Heart right ventricle (tissue), 16 donors: ENCODE measurements at regions not wholly inside any gene's neighbourhood (a gene's known extent, or its start where the extent isn't known, plus 50 kb on each side); places are given as distances from the start of the nearest gene placed in this dataset.

ENCODE experiments used
- ATAC-seq, 8 donors: fragments of 200-7000 bp; cut with Tn5 transposase; one replicate each; pipeline ENCODE4 v1.9.1; 2020; ENCODE audit warnings: mild to moderate bottlenecking in 8 of 8, moderate library complexity in 8 of 8, moderate number of reproducible peaks in 1 of 8
- DNase-seq, 2 donors: peaks; one replicate each; pipeline ENCODE4 v3.0.0-alpha.2; 2020
- H3K27ac ChIP-seq, 10 donors: fragments of 200-600 bp; sonication (generic) in 2 of 10; one replicate each; pipeline versions ENCODE4 v1.5.0 to v1.8.0; 2020 to 2022; ENCODE audit warnings: mild to moderate bottlenecking in 3 of 10
- H3K27me3 ChIP-seq, 7 donors: fragments of 200-600 bp; one replicate each; pipeline ENCODE4 v1.8.0; 2021 to 2022; ENCODE audit warnings: mild to moderate bottlenecking in 2 of 7
- H3K36me3 ChIP-seq, 9 donors: fragments of 200-600 bp; sonication (generic) in 1 of 9; one replicate each; pipeline versions ENCODE4 v1.5.0 to v1.8.0; 2020 to 2022; ENCODE audit warnings: mild to moderate bottlenecking in 2 of 9
- H3K4me1 ChIP-seq, 9 donors: fragments of 200-600 bp; sonication (generic) in 1 of 9; one replicate each; pipeline versions ENCODE4 v1.5.0 to v1.8.0; 2020 to 2022; ENCODE audit warnings: mild to moderate bottlenecking in 4 of 9
- H3K4me3 ChIP-seq, 10 donors: fragments of 200-600 bp; sonication (generic) in 2 of 10; one replicate each; pipeline versions ENCODE4 v1.5.0 to v1.8.0; 2020 to 2022; ENCODE audit warnings: mild to moderate bottlenecking in 7 of 10, moderate library complexity in 2 of 10
- H3K9me3 ChIP-seq, 11 donors: fragments of 200-600 bp in 10 of 11; sonication (generic) in 2 of 11; one replicate each; pipeline versions ENCODE4 v1.5.0 to v1.8.0; 2013 to 2022; ENCODE audit warnings: mild to moderate bottlenecking in 2 of 11, control low read depth in 1 of 11, moderate library complexity in 1 of 11
- WGBS, 2 donors: extraction: QIAGEN DNeasy Blood & Tissue Kit; methylation state at CpG; one replicate each; pipeline ENCODE4 v1.1.7; 2013; ENCODE audit warnings: inconsistent platforms in 1 of 2; 5-methylcytosine and 5-hydroxymethylcytosine counted together
- intact Hi-C, 10 donors: fragments of 100-400 bp; cut with DNase I; formaldehyde crosslinking; loops; one replicate each; pipeline versions ENCODE4 v1.11.1 to v1.14.2; 2022
- TF ChIP-seq, protein P1 (sequence below), 9 donors: fragments of 200-600 bp; sonication (generic) in 2 of 9; IDR thresholded peaks; one replicate each; pipeline versions ENCODE4 v1.5.0 to v1.8.0; 2021 to 2022; ENCODE audit warnings: antibody characterized with exemption in 9 of 9, mild to moderate bottlenecking in 5 of 9, moderate library complexity in 1 of 9
- donor health status: Arrhythmogenic right ventricular cardiomyopathy.
- donor health status: ischemic (EF 13 %, LVEDD 7.1; RV severe dilation, severe dysfunction).
- donor health status: healthy with polysubstance abuse.
- donor health status: DM: no; HTN: yes; CAD: no.
- donor health status: DM: no; HTN: no; CAD: no.
- donor health status: ischemic (EF 25% LVEDD 6.9; RV normal size, moderate dysfunction).
- donor health status: ischemic (EF 25% LVEDD 5.7; RV mildly dilated, moderate dysfunction).
- donor health status: healthy.
- donor health status: DM: yes; HTN: yes; CAD: no.
- donor health status: Ischemic cardiomyopathy.
- donor health status: ischemic (EF 35%, LVEDD 5.7; RV mildly dilated, moderate dysfunction).
- donor health status: nonischemic (EF 11% LVEDD 7.7; RV severe dilation, severe dysfunction).
- donor health status: DM: yes; HTN: yes; CAD: no.
- donor health status: PGD.
- donor health status: ischemic (EF 29% LVEDD 5.4; RV normal size, mild dysfunction).
- donor health status: nonischemic (EF 23%, LVEDD 6.1; RV moderate dilation, normal function).

DNA sequence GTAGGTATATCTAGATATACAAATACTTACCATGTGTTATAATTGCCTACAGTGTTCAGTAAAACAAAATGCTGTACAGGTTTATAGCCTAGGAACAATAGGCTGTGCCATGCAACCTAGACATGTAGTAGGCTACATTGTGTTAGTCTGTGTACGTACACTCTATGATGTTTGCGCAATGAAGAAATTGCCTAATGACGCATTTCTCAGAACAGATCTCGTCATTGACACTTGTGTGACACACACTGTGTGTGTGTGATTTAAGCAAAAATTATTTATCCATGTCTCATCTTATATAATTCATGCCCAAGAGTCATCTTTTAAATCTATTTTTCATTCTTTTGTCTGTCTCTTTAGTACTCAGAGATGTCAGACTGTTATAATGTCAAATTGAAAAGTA, 1888.8 kb upstream of the PCDH20 start:
- ATAC-seq (no peak), DNase-seq (no peak)
- H3K4me3 ChIP-seq: no peak overlapping the region
- TF ChIP-seq, protein P1, sequence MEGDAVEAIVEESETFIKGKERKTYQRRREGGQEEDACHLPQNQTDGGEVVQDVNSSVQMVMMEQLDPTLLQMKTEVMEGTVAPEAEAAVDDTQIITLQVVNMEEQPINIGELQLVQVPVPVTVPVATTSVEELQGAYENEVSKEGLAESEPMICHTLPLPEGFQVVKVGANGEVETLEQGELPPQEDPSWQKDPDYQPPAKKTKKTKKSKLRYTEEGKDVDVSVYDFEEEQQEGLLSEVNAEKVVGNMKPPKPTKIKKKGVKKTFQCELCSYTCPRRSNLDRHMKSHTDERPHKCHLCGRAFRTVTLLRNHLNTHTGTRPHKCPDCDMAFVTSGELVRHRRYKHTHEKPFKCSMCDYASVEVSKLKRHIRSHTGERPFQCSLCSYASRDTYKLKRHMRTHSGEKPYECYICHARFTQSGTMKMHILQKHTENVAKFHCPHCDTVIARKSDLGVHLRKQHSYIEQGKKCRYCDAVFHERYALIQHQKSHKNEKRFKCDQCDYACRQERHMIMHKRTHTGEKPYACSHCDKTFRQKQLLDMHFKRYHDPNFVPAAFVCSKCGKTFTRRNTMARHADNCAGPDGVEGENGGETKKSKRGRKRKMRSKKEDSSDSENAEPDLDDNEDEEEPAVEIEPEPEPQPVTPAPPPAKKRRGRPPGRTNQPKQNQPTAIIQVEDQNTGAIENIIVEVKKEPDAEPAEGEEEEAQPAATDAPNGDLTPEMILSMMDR (IDR thresholded peaks at IDR 0.05): no peak
- WGBS, 2 donors: 94 to 98% methylated on average over 4 of the region's 4 CpGs
- H3K4me1 ChIP-seq: no peaks in the 10 kb centered on the region
- intact Hi-C loops: loop anchor here in 1 of 10 donors (10.0 kb wide), 1 partner anchor 60 kb away; no protein-coding TSS in a partner anchor
- peaks cover 0 to 20% (median 0%) of the 10 kb centered on the region in 11 donors for H3K9me3 ChIP-seq
- no peak overlapping the region for H3K27ac ChIP-seq
- no peaks in the 10 kb centered on the region for H3K36me3 ChIP-seq
- no peaks in the 10 kb centered on the region for H3K27me3 ChIP-seq

DNA sequence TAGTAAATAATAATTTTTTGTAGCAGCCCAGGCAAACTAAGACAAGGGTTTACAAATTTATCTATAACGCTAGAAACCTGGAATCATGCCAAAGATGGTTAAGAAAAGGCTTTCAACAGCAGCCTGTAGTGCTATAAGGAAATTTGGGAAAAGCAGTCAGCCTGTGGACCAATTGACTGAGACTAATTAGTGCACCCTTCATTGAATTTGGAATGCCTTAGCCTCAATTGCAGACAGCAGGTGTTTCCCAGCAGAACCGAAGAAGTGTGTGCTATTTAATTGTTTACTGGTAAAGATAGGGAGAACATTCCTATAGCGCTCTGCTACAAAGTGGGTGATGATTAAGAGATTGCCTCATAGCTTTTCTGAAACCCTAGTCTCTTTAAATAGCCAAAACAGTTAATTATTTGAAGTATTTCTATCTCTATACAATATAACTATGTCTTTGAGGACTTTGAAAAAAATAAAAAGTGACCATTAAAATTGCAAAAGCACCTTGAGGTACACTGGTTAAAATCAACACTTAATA, 1884.3 kb upstream of the PCDH20 start:
- DNase-seq (no peak), ATAC-seq (no peak)
- intact Hi-C loops: loop anchor here in 1 of 10 donors (10.0 kb wide), 1 partner anchor 65 kb away; no protein-coding TSS in a partner anchor
- Histone ChIP-seq H3K36me3 (no peaks in the 10 kb centered on the region), H3K4me1 (no peaks in the 10 kb centered on the region), H3K4me3 (no peak overlapping the region), H3K27me3 (no peaks in the 10 kb centered on the region), H3K9me3 (peaks cover 0 to 1% (median 0%) of the 10 kb centered on the region in 11 donors), H3K27ac (no peak overlapping the region)
- TF ChIP-seq, protein P1 (IDR thresholded peaks at IDR 0.05): no peak
- 30 to 42% methylated on average over 3 of the region's 3 CpGs for WGBS, 2 donors

GRCh38 chr13:63297163-63297562, 1881.5 kb upstream of the PCDH20 start:
- Histone ChIP-seq H3K4me1 (no peaks in the 10 kb centered on the region), H3K36me3 (no peaks in the 10 kb centered on the region), H3K9me3 (peaks cover 0 to 3% (median 0%) of the 10 kb centered on the region in 11 donors), H3K27ac (no peak overlapping the region), H3K27me3 (no peaks in the 10 kb centered on the region), H3K4me3 (no peak overlapping the region)
- intact Hi-C loops: no loop called here
- ATAC-seq: no peak
- TF ChIP-seq, protein P1 (IDR thresholded peaks at IDR 0.05): no peak
- WGBS, 2 donors: 85 to 87% methylated on average over 2 of the region's 2 CpGs
- no peak for DNase-seq

- H3K27me3 ChIP-seq: no peaks in the 10 kb centered on the region
- ATAC-seq: no peak
- H3K9me3 ChIP-seq: peaks cover 0 to 22% (median 0%) of the 10 kb centered on the region in 11 donors
- no peak overlapping the region for H3K27ac ChIP-seq
- 57 to 61% methylated on average over 5 of the region's 5 CpGs for WGBS, 2 donors
- no peak overlapping the region for H3K4me3 ChIP-seq
- H3K36me3 ChIP-seq: no peaks in the 10 kb centered on the region
- TF ChIP-seq, protein P1 (IDR thresholded peaks at IDR 0.05): no peak
- intact Hi-C loops: no loop called here
- DNase-seq: no peak
- no peaks in the 10 kb centered on the region for H3K4me1 ChIP-seq
These were observed 1876.1 kb upstream of the PCDH20 start for GRCh38 chr13:63291701-63292100.
